H9 (cell line): ENCODE measurements at regions not wholly inside any gene's neighbourhood (a gene's known extent, or its start where the extent isn't known, plus 50 kb on each side); places are given as distances from the start of the nearest gene placed in this dataset.

ENCODE experiments used
- DNase-seq: peaks from one replicate; pipeline ENCODE4 v3.0.0-alpha.2; 2017
- H2AFZ ChIP-seq: one replicate; pipeline ENCODE4 v1.6.1; 2013; ENCODE audit warnings: mild to moderate bottlenecking, low read length, control low read depth, moderate library complexity
- H2AK5ac ChIP-seq: 2 replicates; pipeline ENCODE4 v1.6.1; 2013; ENCODE audit warnings: low read length, control low read depth, mixed read lengths; ENCODE audit not compliant: insufficient read length
- H2BK120ac ChIP-seq: one replicate; pipeline ENCODE4 v1.6.1; 2013; ENCODE audit warnings: low read depth, mild to moderate bottlenecking, low read length, control low read depth, inconsistent platforms; ENCODE audit not compliant: poor library complexity, severe bottlenecking
- H2BK12ac ChIP-seq: 2 replicates; pipeline ENCODE4 v1.6.1; 2013; ENCODE audit warnings: low read length, control low read depth, mixed read lengths, low read depth; ENCODE audit not compliant: insufficient read length
- H2BK15ac ChIP-seq: 2 replicates; pipeline ENCODE4 v1.6.1; 2013; ENCODE audit warnings: low read depth, low read length, control low read depth
- H2BK20ac ChIP-seq: one replicate; pipeline ENCODE4 v1.6.1; 2013; ENCODE audit warnings: low read depth, mild to moderate bottlenecking, low read length, control low read depth, inconsistent platforms; ENCODE audit not compliant: poor library complexity, severe bottlenecking
- H2BK5ac ChIP-seq: 2 replicates; pipeline ENCODE4 v1.6.1; 2013; ENCODE audit warnings: low read length, control low read depth, mixed read lengths; ENCODE audit not compliant: insufficient read length
- H3K14ac ChIP-seq: 2 replicates; pipeline ENCODE4 v1.6.1; 2013; ENCODE audit warnings: low read length, control low read depth; ENCODE audit not compliant: insufficient read depth
- H3K18ac ChIP-seq: 2 replicates; pipeline ENCODE4 v1.6.1; 2013; ENCODE audit warnings: low read depth, mild to moderate bottlenecking, mixed read lengths, low read length, control low read depth; ENCODE audit not compliant: insufficient read length
- H3K23ac ChIP-seq: 2 replicates; pipeline ENCODE4 v1.6.1; 2013; ENCODE audit warnings: low read length, control low read depth, mixed read lengths, low read depth; ENCODE audit not compliant: insufficient read length
- H3K23me2 ChIP-seq: 2 replicates; pipeline ENCODE4 v1.6.1; 2013; ENCODE audit warnings: low read depth, mild to moderate bottlenecking, mixed read lengths, low read length, control low read depth; ENCODE audit not compliant: insufficient read length, poor library complexity, severe bottlenecking
- H3K27ac ChIP-seq: 2 replicates; pipeline ENCODE4 v1.5.1; 2013; ENCODE audit warnings: low read length, control low read depth, mixed read lengths, low read depth; ENCODE audit not compliant: insufficient read length
- H3K27me3 ChIP-seq: 2 replicates; pipeline ENCODE4 v1.6.1; 2013; ENCODE audit warnings: low read length, control low read depth, inconsistent platforms; ENCODE audit not compliant: insufficient read depth
- H3K4ac ChIP-seq: 2 replicates; pipeline ENCODE4 v1.6.1; 2013; ENCODE audit warnings: low read depth, mild to moderate bottlenecking, control low read depth, inconsistent platforms, low read length, moderate library complexity
- H3K4me1 ChIP-seq: 2 replicates; pipeline ENCODE4 v1.6.1; 2013; ENCODE audit warnings: low read length, control low read depth, inconsistent platforms; ENCODE audit not compliant: insufficient read depth
- H3K4me2 ChIP-seq: 2 replicates; pipeline ENCODE4 v1.6.1; 2013; ENCODE audit warnings: low read length, control low read depth, mixed read lengths; ENCODE audit not compliant: insufficient read length, insufficient read depth
- H3K56ac ChIP-seq: 2 replicates; pipeline ENCODE4 v1.6.1; 2013; ENCODE audit warnings: low read depth, mild to moderate bottlenecking, mixed read lengths, low read length, control low read depth; ENCODE audit not compliant: insufficient read length
- H3K79me1 ChIP-seq: 2 replicates; pipeline ENCODE4 v1.6.1; 2013; ENCODE audit warnings: low read depth, mild to moderate bottlenecking, moderate library complexity, low read length, control low read depth, inconsistent platforms; ENCODE audit not compliant: insufficient read depth, poor library complexity, severe bottlenecking
- H3K79me2 ChIP-seq: 2 replicates; pipeline ENCODE4 v1.6.1; 2013; ENCODE audit warnings: low read length, control low read depth, inconsistent platforms; ENCODE audit not compliant: insufficient read depth
- H3K9ac ChIP-seq: 2 replicates; pipeline ENCODE4 v1.6.1; 2013; ENCODE audit warnings: low read length, control low read depth, mixed read lengths; ENCODE audit not compliant: insufficient read length; ENCODE audit errors: extremely low read depth
- H3K9me3 ChIP-seq: one replicate; pipeline ENCODE4 v1.6.1; 2013; ENCODE audit warnings: low read depth, low read length, inconsistent platforms; ENCODE audit not compliant: control insufficient read depth
- H3T11ph ChIP-seq: one replicate; pipeline ENCODE4 v1.6.1; 2013; ENCODE audit warnings: mild to moderate bottlenecking, low read length, control low read depth, inconsistent platforms
- H4K20me1 ChIP-seq: one replicate; pipeline ENCODE4 v1.6.1; 2013; ENCODE audit not compliant: control insufficient read depth, insufficient read length, insufficient read depth
- H4K5ac ChIP-seq: 2 replicates; pipeline ENCODE4 v1.6.1; 2013; ENCODE audit warnings: low read depth, mild to moderate bottlenecking, mixed read lengths, low read length, control low read depth; ENCODE audit not compliant: insufficient read length
- H4K8ac ChIP-seq: replicated peaks from 2 replicates; pipeline ENCODE4 v1.6.1; 2013; ENCODE audit warnings: low read length, control low read depth, mixed read lengths, low read depth; ENCODE audit not compliant: insufficient read length
- H4K91ac ChIP-seq: 2 replicates; pipeline ENCODE4 v1.6.1; 2013; ENCODE audit warnings: low read depth, mild to moderate bottlenecking, moderate library complexity, mixed read lengths, low read length, control low read depth; ENCODE audit not compliant: insufficient read length
- H3K27ac Mint-ChIP-seq, 3 experiments: 2 replicates in 2 of 3; 3 replicates in 1 of 3; pipeline ENCODE4 v1.8.0; 2020 to 2021; ENCODE audit warnings: mixed read lengths in 3 of 3, mild to moderate bottlenecking in 1 of 3, moderate library complexity in 1 of 3
- H3K27me3 Mint-ChIP-seq: 2 replicates; pipeline ENCODE4 v1.8.0; 2021; ENCODE audit warnings: low read depth, mild to moderate bottlenecking, moderate library complexity, mixed read lengths
- H3K36me3 Mint-ChIP-seq, 3 experiments: 2 replicates in 2 of 3; 3 replicates in 1 of 3; pipeline ENCODE4 v1.8.0; 2020 to 2021; ENCODE audit warnings: low read depth in 3 of 3, mixed read lengths in 3 of 3; ENCODE audit not compliant: insufficient read depth in 1 of 3
- H3K4me1 Mint-ChIP-seq, 2 experiments: 2 replicates each; pipeline ENCODE4 v1.8.0; 2020; ENCODE audit warnings: mixed read lengths in 2 of 2
- H3K4me3 Mint-ChIP-seq, 2 experiments: 2 replicates in 1 of 2; 3 replicates in 1 of 2; pipeline ENCODE4 v1.8.0; 2020 to 2021; ENCODE audit warnings: mild to moderate bottlenecking in 2 of 2, mixed read lengths in 2 of 2, moderate library complexity in 1 of 2
- H3K9me3 Mint-ChIP-seq, 2 experiments: 2 replicates in 1 of 2; 3 replicates in 1 of 2; pipeline ENCODE4 v1.8.0; 2020; ENCODE audit warnings: mild to moderate bottlenecking in 2 of 2, mixed read lengths in 2 of 2, moderate library complexity in 1 of 2
- WGBS: extraction: QIAGEN DNeasy Blood & Tissue Kit; methylation state at CpG from one replicate; pipeline ENCODE4 v1.1.7; 2013; ENCODE audit warnings: missing lambda C conversion rate, low lambda C conversion rate, mixed read lengths; ENCODE audit not compliant: insufficient read length; ENCODE audit errors: extremely low coverage; 5-methylcytosine and 5-hydroxymethylcytosine counted together
- TF ChIP-seq, protein P1 (sequence below): fragments of 200-600 bp; sonication (generic); conservative IDR thresholded peaks from 3 replicates; pipeline ENCODE4 v1.8.0; 2021; ENCODE audit warnings: antibody characterized with exemption, mild to moderate bottlenecking

DNA sequence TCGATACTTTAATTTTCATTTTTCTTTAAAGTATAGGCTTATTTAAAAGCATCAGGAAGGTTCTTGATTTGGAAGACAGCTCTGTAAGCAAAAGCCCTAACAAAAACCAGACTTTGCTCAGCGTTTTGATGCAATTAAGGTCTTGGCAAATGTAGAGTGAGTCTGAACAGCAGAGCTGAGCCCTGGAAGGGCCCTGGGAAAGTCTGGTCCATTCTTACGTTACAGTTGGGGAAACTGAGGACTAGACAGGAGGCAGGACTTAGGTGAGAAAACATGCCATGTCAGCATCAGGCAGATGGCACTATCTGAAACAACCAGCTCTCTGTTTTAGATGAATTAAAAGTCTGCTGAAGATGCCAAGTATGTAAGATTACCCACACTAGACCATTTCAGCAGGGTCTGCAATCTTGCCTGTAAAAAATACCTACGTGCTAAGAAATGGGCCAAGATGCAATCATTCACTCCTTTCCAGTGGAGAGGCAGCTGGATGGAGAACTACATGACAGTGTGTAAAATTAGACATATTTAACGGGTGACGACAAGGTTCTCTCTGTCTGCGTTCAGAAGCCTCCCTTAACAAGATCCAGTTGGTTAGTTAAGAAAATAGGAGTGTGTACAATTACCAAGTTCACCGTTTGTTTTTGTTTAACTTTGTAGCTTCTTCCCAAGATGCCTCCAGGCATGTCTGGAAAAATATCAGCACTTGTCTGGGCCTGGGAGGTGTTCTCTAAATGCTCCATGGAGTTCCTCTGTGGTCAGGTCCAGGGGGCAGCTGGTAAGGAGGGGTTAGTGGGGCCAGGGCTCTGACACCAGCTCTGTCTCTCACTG, 502.3 kb upstream of the ZMIZ1 start:
- Histone ChIP-seq H4K8ac (no peak overlapping the region), H2AK5ac (no peak overlapping the region), H4K5ac (no peak overlapping the region), H3K79me2 (no peaks in the 10 kb centered on the region), H3K9me3 (no peaks in the 10 kb centered on the region), H3K79me1 (no peaks in the 10 kb centered on the region), H4K91ac (no peak overlapping the region), H3K27me3 (no peaks in the 10 kb centered on the region), H2BK5ac (no peak overlapping the region), H3K14ac (no peak overlapping the region), H3K4me2 (no peak overlapping the region), H3K56ac (no peak overlapping the region), H3K27ac (no peak overlapping the region), H2BK15ac (no peak overlapping the region), H4K20me1 (no peaks in the 10 kb centered on the region), H3K4me1 (no peaks in the 10 kb centered on the region), H2BK120ac (no peak overlapping the region), H3K4ac (no peak overlapping the region), H3K18ac (no peak overlapping the region), H3K9ac (no peak overlapping the region), H3K23me2 (no peaks in the 10 kb centered on the region), H3T11ph (no peak overlapping the region), H2BK20ac (no peak overlapping the region), H3K23ac (no peak overlapping the region), H2AFZ (no peak overlapping the region), H2BK12ac (no peak overlapping the region)
- H3K36me3 Mint-ChIP-seq, result no peaks in the 10 kb centered on the region
- DNase-seq, result no peak
- peaks cover 25% of the 10 kb centered on the region for H3K27me3 Mint-ChIP-seq
- WGBS, result no CpG with 5 or more reads among the region's 8 CpGs
- no peak overlapping the region for H3K27ac Mint-ChIP-seq
- no peaks in the 10 kb centered on the region for H3K9me3 Mint-ChIP-seq
- no peak overlapping the region for H3K4me3 Mint-ChIP-seq
- peaks cover 5 to 10% of the 10 kb centered on the region in 2 experiments for H3K4me1 Mint-ChIP-seq
- TF ChIP-seq, protein P1, sequence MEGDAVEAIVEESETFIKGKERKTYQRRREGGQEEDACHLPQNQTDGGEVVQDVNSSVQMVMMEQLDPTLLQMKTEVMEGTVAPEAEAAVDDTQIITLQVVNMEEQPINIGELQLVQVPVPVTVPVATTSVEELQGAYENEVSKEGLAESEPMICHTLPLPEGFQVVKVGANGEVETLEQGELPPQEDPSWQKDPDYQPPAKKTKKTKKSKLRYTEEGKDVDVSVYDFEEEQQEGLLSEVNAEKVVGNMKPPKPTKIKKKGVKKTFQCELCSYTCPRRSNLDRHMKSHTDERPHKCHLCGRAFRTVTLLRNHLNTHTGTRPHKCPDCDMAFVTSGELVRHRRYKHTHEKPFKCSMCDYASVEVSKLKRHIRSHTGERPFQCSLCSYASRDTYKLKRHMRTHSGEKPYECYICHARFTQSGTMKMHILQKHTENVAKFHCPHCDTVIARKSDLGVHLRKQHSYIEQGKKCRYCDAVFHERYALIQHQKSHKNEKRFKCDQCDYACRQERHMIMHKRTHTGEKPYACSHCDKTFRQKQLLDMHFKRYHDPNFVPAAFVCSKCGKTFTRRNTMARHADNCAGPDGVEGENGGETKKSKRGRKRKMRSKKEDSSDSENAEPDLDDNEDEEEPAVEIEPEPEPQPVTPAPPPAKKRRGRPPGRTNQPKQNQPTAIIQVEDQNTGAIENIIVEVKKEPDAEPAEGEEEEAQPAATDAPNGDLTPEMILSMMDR, result no peak
